Spleen (tissue), 11 donors: ENCODE measurements at regions not wholly inside any gene's neighbourhood (a gene's known extent, or its start where the extent isn't known, plus 50 kb on each side); places are given as distances from the start of the nearest gene placed in this dataset.
A peak's percentile ranks its signal among the peaks of the same experiment; 100 is the strongest.

Experiments used
- DNase-seq: peaks from one replicate; pipeline ENCODE4 v3.0.0-alpha.2; 2020
- H3K27ac ChIP-seq, 8 donors: fragments of 200-600 bp; sonication (generic) in 7 of 8; 1 replicate in 4 of 8; 2 replicates in 4 of 8; pipeline versions ENCODE4 v1.5.0 to v1.8.0; 2016 to 2021; ENCODE audit warnings: inconsistent platforms in 4 of 8, mild to moderate bottlenecking in 4 of 8, moderate library complexity in 1 of 8
- H3K27me3 ChIP-seq, 7 donors: fragments of 200-600 bp; sonication (generic) in 6 of 7; replicated peaks in 1 of 7; 1 replicate in 4 of 7; 2 replicates in 3 of 7; pipeline versions ENCODE4 v1.5.0 to v1.8.0; 2016 to 2021; ENCODE audit warnings: inconsistent platforms in 3 of 7, mild to moderate bottlenecking in 1 of 7
- H3K36me3 ChIP-seq, 6 donors: fragments of 200-600 bp; sonication (generic) in 5 of 6; 1 replicate in 4 of 6; 2 replicates in 2 of 6; pipeline versions ENCODE4 v1.5.0 to v1.8.0; 2016 to 2021; ENCODE audit warnings: inconsistent platforms in 2 of 6
- H3K4me1 ChIP-seq, 6 donors: fragments of 200-600 bp; sonication (generic) in 5 of 6; 1 replicate in 3 of 6; 2 replicates in 3 of 6; pipeline versions ENCODE4 v1.5.0 to v1.8.0; 2016 to 2021; ENCODE audit warnings: inconsistent platforms in 3 of 6
- H3K4me3 ChIP-seq, 8 donors: fragments of 200-600 bp; sonication (generic) in 7 of 8; 1 replicate in 4 of 8; 2 replicates in 4 of 8; pipeline versions ENCODE4 v1.5.0 to v1.8.0; 2016 to 2021; ENCODE audit warnings: inconsistent platforms in 4 of 8, mild to moderate bottlenecking in 4 of 8, moderate library complexity in 2 of 8
- H3K9me3 ChIP-seq, 8 donors: fragments of 200-600 bp; sonication (generic) in 7 of 8; 1 replicate in 4 of 8; 2 replicates in 4 of 8; pipeline versions ENCODE4 v1.5.0 to v1.8.0; 2016 to 2021; ENCODE audit warnings: inconsistent platforms in 4 of 8
- POLR2A ChIP-seq, 3 donors: fragments of 450-650 bp; IDR thresholded peaks; one replicate each; pipeline ENCODE4 v1.5.1; 2017; ENCODE audit warnings: antibody characterized with exemption in 3 of 3, mild to moderate bottlenecking in 1 of 3
- POLR2AphosphoS5 ChIP-seq, 3 donors: sonication (generic); formaldehyde crosslinking; IDR thresholded peaks; one replicate each; pipeline ENCODE4 v1.5.1; 2017; ENCODE audit warnings: antibody characterized with exemption in 3 of 3
- WGBS, 5 donors: extraction: QIAGEN DNeasy Blood & Tissue Kit in 3 of 5; methylation state at CpG; one replicate each; pipeline versions ENCODE4 v1.1.5 to v1.1.7; 2013 to 2018; 5-methylcytosine and 5-hydroxymethylcytosine counted together
- intact Hi-C: fragments of 100-400 bp; cut with DNase I; formaldehyde crosslinking; loops from one replicate; pipeline ENCODE4 v1.15.0; 2023; ENCODE audit warnings: low total_unique reads
- TF ChIP-seq, protein P1 (sequence below), 11 experiments: fragments of 200-600 bp in 7 of 11; fragments of 450-650 bp in 4 of 11; sonication (generic) in 4 of 11; IDR thresholded peaks in 8 of 11; conservative IDR thresholded peaks in 3 of 11; 1 replicate in 7 of 11; 2 replicates in 4 of 11; pipeline versions ENCODE4 v1.4.0 to v1.8.0; 2016 to 2021; ENCODE audit warnings: antibody characterized with exemption in 11 of 11, inconsistent platforms in 4 of 11, mild to moderate bottlenecking in 1 of 11
- donor health status: healthy with polysubstance abuse.
- donor health status: DM: no; HTN: no; CAD: no; lungs with moderate emphysema.
- donor health status: DM: no; HTN: no; CAD: no.
- donor health status: Bipolar disorder and iron deficiency.
- donor health status: healthy.
- donor health status: DM: no; HTN: no; CAD: no.
- donor health status: DM: yes; HTN: yes; CAD: no.

GRCh38 chr9:82082563-82082962, 94.0 kb downstream of the SPATA31D1 start:
- Histone ChIP-seq H3K36me3 (no peaks in the 10 kb centered on the region), H3K4me3 (no peak overlapping the region), H3K27ac (no peak overlapping the region), H3K4me1 (peaks cover 0 to 10% (median 0%) of the 10 kb centered on the region in 6 donors), H3K27me3 (no peaks in the 10 kb centered on the region), H3K9me3 (peaks cover 0 to 4% (median 0%) of the 10 kb centered on the region in 8 donors)
- no peak for DNase-seq
- no peak for TF ChIP-seq POLR2A (IDR thresholded peaks at IDR 0.05)
- TF ChIP-seq, protein P1, sequence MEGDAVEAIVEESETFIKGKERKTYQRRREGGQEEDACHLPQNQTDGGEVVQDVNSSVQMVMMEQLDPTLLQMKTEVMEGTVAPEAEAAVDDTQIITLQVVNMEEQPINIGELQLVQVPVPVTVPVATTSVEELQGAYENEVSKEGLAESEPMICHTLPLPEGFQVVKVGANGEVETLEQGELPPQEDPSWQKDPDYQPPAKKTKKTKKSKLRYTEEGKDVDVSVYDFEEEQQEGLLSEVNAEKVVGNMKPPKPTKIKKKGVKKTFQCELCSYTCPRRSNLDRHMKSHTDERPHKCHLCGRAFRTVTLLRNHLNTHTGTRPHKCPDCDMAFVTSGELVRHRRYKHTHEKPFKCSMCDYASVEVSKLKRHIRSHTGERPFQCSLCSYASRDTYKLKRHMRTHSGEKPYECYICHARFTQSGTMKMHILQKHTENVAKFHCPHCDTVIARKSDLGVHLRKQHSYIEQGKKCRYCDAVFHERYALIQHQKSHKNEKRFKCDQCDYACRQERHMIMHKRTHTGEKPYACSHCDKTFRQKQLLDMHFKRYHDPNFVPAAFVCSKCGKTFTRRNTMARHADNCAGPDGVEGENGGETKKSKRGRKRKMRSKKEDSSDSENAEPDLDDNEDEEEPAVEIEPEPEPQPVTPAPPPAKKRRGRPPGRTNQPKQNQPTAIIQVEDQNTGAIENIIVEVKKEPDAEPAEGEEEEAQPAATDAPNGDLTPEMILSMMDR (IDR thresholded peaks at IDR 0.05 in 8 of 11, conservative IDR thresholded peaks at IDR 0.05 in 3 of 11): no peak
- no peak for TF ChIP-seq POLR2AphosphoS5 (IDR thresholded peaks at IDR 0.05)
- intact Hi-C loops: no loop called here

DNA sequence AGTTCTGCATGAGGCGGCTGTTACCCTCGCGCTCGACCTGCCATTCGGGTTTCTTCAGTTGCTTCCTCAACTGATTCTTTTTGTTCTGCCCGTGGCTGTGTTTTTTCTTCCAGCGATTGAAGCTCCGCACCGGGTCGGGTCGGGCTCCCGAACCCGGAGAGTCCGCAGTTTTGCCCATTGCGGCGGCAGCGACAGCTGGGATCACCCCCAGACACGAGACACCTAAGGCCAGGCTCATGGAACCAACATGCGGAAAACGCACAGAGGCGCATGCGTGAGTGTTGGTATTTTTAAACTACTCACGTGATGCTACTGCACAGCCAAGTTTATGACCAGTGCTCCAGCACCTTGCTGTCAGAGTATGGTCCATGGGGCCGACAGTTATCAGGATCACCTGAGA, 100.0 kb downstream of the SPATA31D1 start:
- peaks cover 0 to 17% (median 2%) of the 10 kb centered on the region in 6 donors for H3K4me1 ChIP-seq
- no peak overlapping the region for H3K27ac ChIP-seq
- DNase-seq: no peak
- no peaks in the 10 kb centered on the region for H3K36me3 ChIP-seq
- no peak overlapping the region for H3K4me3 ChIP-seq
- no peaks in the 10 kb centered on the region for H3K9me3 ChIP-seq
- 94 to 98% (median 95%) methylated on average over 24 of the region's 24 CpGs for WGBS, 5 donors
- no peaks in the 10 kb centered on the region for H3K27me3 ChIP-seq
- TF ChIP-seq, protein P1 (IDR thresholded peaks at IDR 0.05 in 8 of 11, conservative IDR thresholded peaks at IDR 0.05 in 3 of 11): no peak
- TF ChIP-seq POLR2AphosphoS5 (IDR thresholded peaks at IDR 0.05) (no peak), POLR2A (IDR thresholded peaks at IDR 0.05) (no peak)
- intact Hi-C loops: no loop called here

- H3K9me3 ChIP-seq: no peaks in the 10 kb centered on the region
- no peak overlapping the region for H3K4me3 ChIP-seq
- no peak overlapping the region for H3K27ac ChIP-seq
- peaks cover 0 to 24% (median 2%) of the 10 kb centered on the region in 6 donors for H3K4me1 ChIP-seq
- TF ChIP-seq POLR2A (IDR thresholded peaks at IDR 0.05): no peak
- TF ChIP-seq, protein P1 (IDR thresholded peaks at IDR 0.05 in 8 of 11, conservative IDR thresholded peaks at IDR 0.05 in 3 of 11): no peak
- TF ChIP-seq POLR2AphosphoS5 (IDR thresholded peaks at IDR 0.05): no peak
- no peaks in the 10 kb centered on the region for H3K27me3 ChIP-seq
- H3K36me3 ChIP-seq: no peaks in the 10 kb centered on the region
- DNase-seq: no peak
- 86 to 98% (median 88%) methylated on average over 2 of the region's 2 CpGs for WGBS, 5 donors
- intact Hi-C loops: no loop called here
Observed at GRCh38 chr9:82090046-82090445, 101.5 kb downstream of the SPATA31D1 start.

DNA sequence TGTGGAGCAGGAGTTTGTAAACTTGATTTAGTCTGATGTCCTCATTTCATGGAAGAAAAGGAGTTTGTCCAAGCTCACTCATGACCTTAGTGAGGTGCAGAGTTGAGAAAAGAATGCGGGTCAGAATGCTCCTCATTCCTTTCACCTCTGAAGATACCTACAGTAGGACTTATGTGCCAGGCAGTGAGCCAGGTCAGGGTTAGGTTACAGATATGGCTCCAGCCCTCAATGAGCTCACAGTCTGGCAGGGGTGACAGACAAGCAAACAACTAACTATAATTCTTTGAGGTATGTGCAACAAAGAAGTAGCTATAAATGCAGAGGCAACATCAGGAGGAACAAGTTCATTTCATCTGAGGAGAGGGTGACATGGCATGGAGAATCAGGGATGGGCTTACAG, 102.5 kb downstream of the SPATA31D1 start:
- H3K9me3 ChIP-seq: no peaks in the 10 kb centered on the region
- 90 to 100% (median 97%) methylated on average over 1 of the region's 1 CpG for WGBS, 5 donors
- H3K27ac ChIP-seq: peak overlapping the region in 1 of 8 donors; percentile 72
- peaks cover 0 to 24% (median 2%) of the 10 kb centered on the region in 6 donors for H3K4me1 ChIP-seq
- intact Hi-C loops: no loop called here
- no peaks in the 10 kb centered on the region for H3K36me3 ChIP-seq
- H3K27me3 ChIP-seq: no peaks in the 10 kb centered on the region
- TF ChIP-seq, protein P1 (IDR thresholded peaks at IDR 0.05 in 8 of 11, conservative IDR thresholded peaks at IDR 0.05 in 3 of 11): no peak
- TF ChIP-seq POLR2A (IDR thresholded peaks at IDR 0.05) (no peak), POLR2AphosphoS5 (IDR thresholded peaks at IDR 0.05) (no peak)
- no peak for DNase-seq
- H3K4me3 ChIP-seq: no peak overlapping the region
